ENCODE measurements at regions not wholly inside any gene's neighbourhood (a gene's known extent, or its start where the extent isn't known, plus 50 kb on each side); places are given as distances from the start of the nearest gene placed in this dataset.

DNA sequence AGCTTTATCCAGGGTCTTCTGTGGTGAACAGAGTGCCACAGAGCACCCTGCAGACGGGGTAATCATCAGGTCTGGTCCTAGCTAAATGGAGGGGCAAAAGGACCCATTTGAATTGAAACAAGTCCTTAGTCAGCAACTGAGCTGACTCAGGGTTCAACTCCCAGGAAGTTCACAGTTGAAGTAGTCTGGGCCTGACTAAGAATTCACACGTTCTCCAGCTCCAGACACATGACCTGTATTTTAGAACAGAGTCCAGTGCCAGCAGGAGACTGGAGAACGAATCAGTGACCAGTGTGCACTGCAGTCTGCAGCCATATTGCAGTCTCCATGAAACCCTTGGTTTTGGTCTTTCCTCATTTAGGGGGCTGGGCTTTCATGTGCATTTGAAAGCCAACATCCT is 85.2 kb downstream of the ELOVL4 start:
- Histone ChIP-seq H3K9me3 (replicated peaks in 1 of 2; ENCODE audit: control insufficient read depth in 1 of 2, insufficient read depth in 1 of 2, low read length in 2 of 2) (no peaks in the 10 kb centered on the region), H2AFZ (ENCODE audit: insufficient read depth, low read depth, low read length, poor library complexity, severe bottlenecking) (no peak overlapping the region), H3K36me3 (replicated peaks in 1 of 2; ENCODE audit: control insufficient read depth in 1 of 2, insufficient read depth in 2 of 2, low read length in 2 of 2) (no peaks in the 10 kb centered on the region), H3K4me2 (replicated peaks; ENCODE audit: extremely low read depth, low read length, poor library complexity, severe bottlenecking) (no peak overlapping the region), H3K4me1 (ENCODE audit: control insufficient read depth in 1 of 2, insufficient read depth in 2 of 2, low read length in 2 of 2) (peaks cover 3 to 4% of the 10 kb centered on the region in 2 donors), H3K4me3 (replicated peaks in 1 of 3; ENCODE audit: low read depth in 2 of 3, low read length in 3 of 3) (no peak overlapping the region), H3K79me2 (ENCODE audit: insufficient read depth, low read length) (no peaks in the 10 kb centered on the region), H3K27ac (ENCODE audit: low read depth in 1 of 2, low read length in 2 of 2) (no peak overlapping the region), H3K27me3 (ENCODE audit: control insufficient read depth in 2 of 2, insufficient read depth in 2 of 2, low read length in 2 of 2) (no peaks in the 10 kb centered on the region), H3K9ac (ENCODE audit: insufficient read depth, low read length, poor library complexity, severe bottlenecking) (no peak overlapping the region), H4K20me1 (ENCODE audit: insufficient read depth, low read length) (no peaks in the 10 kb centered on the region)
- peaks cover 0 to 5% (median 2%) of the 10 kb centered on the region in 3 donors for H3K27me3 Mint-ChIP-seq (ENCODE audit: low read depth in 3 of 3)
- H3K9me3 Mint-ChIP-seq, result peaks cover 0 to 2% (median 0%) of the 10 kb centered on the region in 7 donors
- DNase-seq, result no peak
- no peak overlapping the region for H3K27ac Mint-ChIP-seq
- 94% methylated on average over 3 of the region's 3 CpGs for WGBS (ENCODE audit: insufficient coverage)
- H3K4me3 Mint-ChIP-seq, result no peak overlapping the region
- TF ChIP-seq, protein P1, sequence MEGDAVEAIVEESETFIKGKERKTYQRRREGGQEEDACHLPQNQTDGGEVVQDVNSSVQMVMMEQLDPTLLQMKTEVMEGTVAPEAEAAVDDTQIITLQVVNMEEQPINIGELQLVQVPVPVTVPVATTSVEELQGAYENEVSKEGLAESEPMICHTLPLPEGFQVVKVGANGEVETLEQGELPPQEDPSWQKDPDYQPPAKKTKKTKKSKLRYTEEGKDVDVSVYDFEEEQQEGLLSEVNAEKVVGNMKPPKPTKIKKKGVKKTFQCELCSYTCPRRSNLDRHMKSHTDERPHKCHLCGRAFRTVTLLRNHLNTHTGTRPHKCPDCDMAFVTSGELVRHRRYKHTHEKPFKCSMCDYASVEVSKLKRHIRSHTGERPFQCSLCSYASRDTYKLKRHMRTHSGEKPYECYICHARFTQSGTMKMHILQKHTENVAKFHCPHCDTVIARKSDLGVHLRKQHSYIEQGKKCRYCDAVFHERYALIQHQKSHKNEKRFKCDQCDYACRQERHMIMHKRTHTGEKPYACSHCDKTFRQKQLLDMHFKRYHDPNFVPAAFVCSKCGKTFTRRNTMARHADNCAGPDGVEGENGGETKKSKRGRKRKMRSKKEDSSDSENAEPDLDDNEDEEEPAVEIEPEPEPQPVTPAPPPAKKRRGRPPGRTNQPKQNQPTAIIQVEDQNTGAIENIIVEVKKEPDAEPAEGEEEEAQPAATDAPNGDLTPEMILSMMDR (IDR thresholded peaks at IDR 0.05), result no peak
- no peaks in the 10 kb centered on the region for H3K36me3 Mint-ChIP-seq
- H3K4me1 Mint-ChIP-seq, result peaks cover 13% of the 10 kb centered on the region
- intact Hi-C loops (cut with micrococcal nuclease), result no loop called here

DNA sequence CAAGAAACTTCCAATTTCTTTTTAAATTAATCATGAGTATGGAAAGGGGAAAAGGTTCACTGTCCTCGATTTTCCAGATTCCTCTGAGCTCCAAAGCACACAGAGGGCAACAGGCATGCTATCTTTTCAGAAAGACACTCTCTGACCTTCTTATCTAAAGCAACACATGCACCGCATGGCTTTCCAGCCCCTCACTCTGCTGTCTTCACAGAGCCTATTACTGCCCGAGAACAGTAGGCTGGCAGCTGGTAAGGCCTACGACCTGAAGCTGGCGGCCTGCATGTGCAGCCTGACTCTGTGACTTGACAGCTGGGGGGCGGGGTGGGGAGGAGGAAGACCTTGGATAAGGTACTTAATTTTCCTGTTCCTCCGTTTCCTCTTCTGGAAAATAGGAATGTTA is 86.3 kb downstream of the ELOVL4 start:
- Mint-ChIP-seq H3K9me3 (peaks cover 0 to 2% (median 0%) of the 10 kb centered on the region in 7 donors), H3K4me3 (no peak overlapping the region), H3K27me3 (ENCODE audit: low read depth in 3 of 3) (peaks cover 0 to 3% (median 2%) of the 10 kb centered on the region in 3 donors), H3K4me1 (peaks cover 13% of the 10 kb centered on the region), H3K27ac (no peak overlapping the region), H3K36me3 (no peaks in the 10 kb centered on the region)
- no peak overlapping the region for H3K9ac ChIP-seq (ENCODE audit: insufficient read depth, low read length, poor library complexity, severe bottlenecking)
- no peak overlapping the region for H2AFZ ChIP-seq (ENCODE audit: insufficient read depth, low read depth, low read length, poor library complexity, severe bottlenecking)
- intact Hi-C loops (cut with micrococcal nuclease), result no loop called here
- H3K9me3 ChIP-seq (replicated peaks in 1 of 2; ENCODE audit: control insufficient read depth in 1 of 2, insufficient read depth in 1 of 2, low read length in 2 of 2), result no peaks in the 10 kb centered on the region
- TF ChIP-seq, protein P1 (IDR thresholded peaks at IDR 0.05), result no peak
- no peaks in the 10 kb centered on the region for H3K27me3 ChIP-seq (ENCODE audit: control insufficient read depth in 2 of 2, insufficient read depth in 2 of 2, low read length in 2 of 2)
- H3K79me2 ChIP-seq (ENCODE audit: insufficient read depth, low read length), result no peaks in the 10 kb centered on the region
- WGBS (ENCODE audit: insufficient coverage), result 100% methylated on average over 4 of the region's 7 CpGs
- H3K27ac ChIP-seq (ENCODE audit: low read depth in 1 of 2, low read length in 2 of 2), result no peak overlapping the region
- H4K20me1 ChIP-seq (ENCODE audit: insufficient read depth, low read length), result no peaks in the 10 kb centered on the region
- H3K4me1 ChIP-seq (ENCODE audit: control insufficient read depth in 1 of 2, insufficient read depth in 2 of 2, low read length in 2 of 2), result peaks cover 3 to 4% of the 10 kb centered on the region in 2 donors
- H3K36me3 ChIP-seq (replicated peaks in 1 of 2; ENCODE audit: control insufficient read depth in 1 of 2, insufficient read depth in 2 of 2, low read length in 2 of 2), result no peaks in the 10 kb centered on the region
- H3K4me3 ChIP-seq (replicated peaks in 1 of 3; ENCODE audit: low read depth in 2 of 3, low read length in 3 of 3), result no peak overlapping the region
- no peak for DNase-seq
- no peak overlapping the region for H3K4me2 ChIP-seq (replicated peaks; ENCODE audit: extremely low read depth, low read length, poor library complexity, severe bottlenecking)

All from CD14-positive monocyte (primary cell).